ENCODE measurements at regions not wholly inside any gene's neighbourhood (a gene's known extent, or its start where the extent isn't known, plus 50 kb on each side); places are given as distances from the start of the nearest gene placed in this dataset.
"Not testable (repeated sequence)": the region's sequence is repeated elsewhere in the genome, so short reads cannot be mapped to it uniquely, and the experiment has no call there.

DNA sequence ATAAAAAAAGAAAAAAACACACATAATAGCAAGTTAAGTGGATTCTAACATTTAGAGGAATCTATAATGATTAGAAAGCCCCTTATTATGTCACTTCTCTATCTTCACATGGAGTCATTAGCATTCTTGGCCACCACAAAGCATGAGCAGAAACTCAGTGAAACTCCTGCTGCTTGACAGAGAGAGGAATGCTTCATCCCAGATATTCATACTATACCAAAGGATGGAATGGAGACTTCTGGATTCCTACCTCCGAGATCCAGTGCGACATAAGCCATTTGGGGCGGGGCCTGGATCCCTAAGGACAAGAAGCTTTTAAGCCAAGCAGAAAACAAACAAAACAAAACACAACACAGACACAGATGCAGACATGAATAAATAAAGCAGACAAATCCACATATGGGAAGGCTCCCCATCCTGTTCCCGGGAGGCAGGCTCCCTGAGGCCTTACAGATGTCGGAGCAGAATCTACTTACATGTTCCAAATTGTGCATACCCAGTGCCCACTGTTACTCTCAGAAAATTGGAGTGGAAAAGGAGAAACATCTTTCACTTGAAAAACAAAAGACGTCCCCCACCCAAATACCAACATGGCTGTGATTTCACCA is 727.3 kb downstream of the MAFB start:
- H4K20me1 ChIP-seq (ENCODE audit: low read length), result no peaks in the 10 kb centered on the region
- H3K9me2 ChIP-seq (replicated peaks; ENCODE audit: low read length), result no peaks in the 10 kb centered on the region
- ChIA-PET CTCF (no interaction called here), POLR2A (ENCODE audit: unreplicated experiment) (no interaction called here)
- no peaks in the 10 kb centered on the region for H3K79me2 ChIP-seq (ENCODE audit: low read length)
- no peak overlapping the region for H3K9ac ChIP-seq (ENCODE audit: low read length)
- H2AFZ ChIP-seq (ENCODE audit: low read length), result no peak overlapping the region
- H3K4me2 ChIP-seq (ENCODE audit: low read length), result no peak overlapping the region
- ATAC-seq (no peak), DNase-seq (no peak)
- no peak overlapping the region for H3K4me3 ChIP-seq (ENCODE audit: low read length)
- H3K27ac ChIP-seq (ENCODE audit: low read length), result no peak overlapping the region
- no peaks in the 10 kb centered on the region for H3K4me1 ChIP-seq (ENCODE audit: insufficient read depth, low read length)
- no peaks in the 10 kb centered on the region for H3F3A ChIP-seq (ENCODE audit: low read length, unreplicated experiment)
- TF ChIP-seq EZH2phosphoT487 (IDR thresholded peaks at IDR 0.05; ENCODE audit: borderline replicate concordance, low read length) (no peak), EZH2 (IDR thresholded peaks at IDR 0.05; ENCODE audit: low read length, unreplicated experiment) (no peak)
- TF ChIP-seq, protein P1, sequence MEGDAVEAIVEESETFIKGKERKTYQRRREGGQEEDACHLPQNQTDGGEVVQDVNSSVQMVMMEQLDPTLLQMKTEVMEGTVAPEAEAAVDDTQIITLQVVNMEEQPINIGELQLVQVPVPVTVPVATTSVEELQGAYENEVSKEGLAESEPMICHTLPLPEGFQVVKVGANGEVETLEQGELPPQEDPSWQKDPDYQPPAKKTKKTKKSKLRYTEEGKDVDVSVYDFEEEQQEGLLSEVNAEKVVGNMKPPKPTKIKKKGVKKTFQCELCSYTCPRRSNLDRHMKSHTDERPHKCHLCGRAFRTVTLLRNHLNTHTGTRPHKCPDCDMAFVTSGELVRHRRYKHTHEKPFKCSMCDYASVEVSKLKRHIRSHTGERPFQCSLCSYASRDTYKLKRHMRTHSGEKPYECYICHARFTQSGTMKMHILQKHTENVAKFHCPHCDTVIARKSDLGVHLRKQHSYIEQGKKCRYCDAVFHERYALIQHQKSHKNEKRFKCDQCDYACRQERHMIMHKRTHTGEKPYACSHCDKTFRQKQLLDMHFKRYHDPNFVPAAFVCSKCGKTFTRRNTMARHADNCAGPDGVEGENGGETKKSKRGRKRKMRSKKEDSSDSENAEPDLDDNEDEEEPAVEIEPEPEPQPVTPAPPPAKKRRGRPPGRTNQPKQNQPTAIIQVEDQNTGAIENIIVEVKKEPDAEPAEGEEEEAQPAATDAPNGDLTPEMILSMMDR (conservative IDR thresholded peaks at IDR 0.05; ENCODE audit: low read depth, low read length), result no peak
- no peaks in the 10 kb centered on the region for H3K27me3 ChIP-seq (ENCODE audit: low read length)
- H3K9me3 ChIP-seq (ENCODE audit: low read length), result peaks cover 12% of the 10 kb centered on the region
- H3K36me3 ChIP-seq (ENCODE audit: low read depth, low read length), result no peaks in the 10 kb centered on the region
- intact Hi-C loops (cut with micrococcal nuclease), result no loop called here
- BruUV-seq (replicated peaks), result no TSS peak

DNA sequence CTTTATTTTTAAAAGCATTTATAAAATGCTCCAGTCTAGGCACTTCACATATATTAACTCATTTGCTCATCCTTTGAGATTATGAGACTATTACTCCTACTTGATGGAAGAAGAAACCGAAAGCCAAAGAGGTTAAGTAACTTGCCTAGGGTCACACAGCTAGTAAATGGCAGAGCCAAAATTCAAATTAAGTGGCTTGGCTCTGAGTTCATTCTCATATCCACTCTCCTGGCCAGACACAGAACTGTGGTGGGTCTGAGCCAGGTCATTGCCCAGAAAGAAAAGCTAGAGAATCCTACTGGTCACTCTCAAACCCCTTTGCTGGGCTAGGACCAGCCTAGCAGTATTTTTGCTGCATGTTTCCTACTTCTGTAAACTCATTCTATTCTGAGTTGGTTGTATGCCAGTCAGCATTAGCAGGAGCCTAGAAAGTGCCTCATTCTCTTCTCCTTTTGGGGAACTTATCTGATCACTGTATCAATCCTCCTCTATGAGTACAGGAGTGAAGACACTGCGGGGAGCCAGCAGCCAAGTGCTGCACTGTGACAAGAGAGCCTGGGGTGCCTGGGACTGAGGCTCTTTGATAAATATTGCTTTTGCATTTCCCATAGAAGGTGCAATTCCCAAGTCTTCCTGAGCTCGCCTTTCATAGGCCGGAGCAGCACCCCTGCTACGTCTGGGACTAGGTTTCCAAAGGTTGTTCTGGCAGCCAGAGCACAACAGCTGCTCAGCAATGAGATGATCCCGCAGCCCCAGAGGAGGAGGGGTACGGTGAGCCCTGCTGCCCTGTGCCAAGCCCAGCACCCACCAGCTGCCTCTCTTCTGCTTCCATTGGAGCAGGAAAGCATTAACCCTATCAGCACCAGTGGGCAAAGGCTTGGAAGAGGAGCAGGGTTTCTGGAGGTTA is 728.3 kb downstream of the MAFB start:
- ATAC-seq, result no peak
- no peak overlapping the region for H3K4me3 ChIP-seq (ENCODE audit: low read length)
- no peak for DNase-seq
- no peak overlapping the region for H3K27ac ChIP-seq (ENCODE audit: low read length)
- peaks cover 18% of the 10 kb centered on the region for H3K9me3 ChIP-seq (ENCODE audit: low read length)
- H3K4me2 ChIP-seq (ENCODE audit: low read length), result no peak overlapping the region
- no peaks in the 10 kb centered on the region for H3K9me2 ChIP-seq (replicated peaks; ENCODE audit: low read length)
- no peak overlapping the region for H2AFZ ChIP-seq (ENCODE audit: low read length)
- no peaks in the 10 kb centered on the region for H3K27me3 ChIP-seq (ENCODE audit: low read length)
- no peaks in the 10 kb centered on the region for H3K79me2 ChIP-seq (ENCODE audit: low read length)
- ChIA-PET POLR2A (ENCODE audit: unreplicated experiment) (no interaction called here), CTCF (no interaction called here)
- no peaks in the 10 kb centered on the region for H3K4me1 ChIP-seq (ENCODE audit: insufficient read depth, low read length)
- BruUV-seq (replicated peaks), result no TSS peak
- no peaks in the 10 kb centered on the region for H3F3A ChIP-seq (ENCODE audit: low read length, unreplicated experiment)
- no peak overlapping the region for H3K9ac ChIP-seq (ENCODE audit: low read length)
- intact Hi-C loops (cut with micrococcal nuclease), result no loop called here
- TF ChIP-seq, protein P1 (conservative IDR thresholded peaks at IDR 0.05; ENCODE audit: low read depth, low read length), result no peak
- no peak for TF ChIP-seq EZH2 (IDR thresholded peaks at IDR 0.05; ENCODE audit: low read length, unreplicated experiment)
- no peak for TF ChIP-seq EZH2phosphoT487 (IDR thresholded peaks at IDR 0.05; ENCODE audit: borderline replicate concordance, low read length)
- no peaks in the 10 kb centered on the region for H3K36me3 ChIP-seq (ENCODE audit: low read depth, low read length)
- no peaks in the 10 kb centered on the region for H4K20me1 ChIP-seq (ENCODE audit: low read length)

DNA sequence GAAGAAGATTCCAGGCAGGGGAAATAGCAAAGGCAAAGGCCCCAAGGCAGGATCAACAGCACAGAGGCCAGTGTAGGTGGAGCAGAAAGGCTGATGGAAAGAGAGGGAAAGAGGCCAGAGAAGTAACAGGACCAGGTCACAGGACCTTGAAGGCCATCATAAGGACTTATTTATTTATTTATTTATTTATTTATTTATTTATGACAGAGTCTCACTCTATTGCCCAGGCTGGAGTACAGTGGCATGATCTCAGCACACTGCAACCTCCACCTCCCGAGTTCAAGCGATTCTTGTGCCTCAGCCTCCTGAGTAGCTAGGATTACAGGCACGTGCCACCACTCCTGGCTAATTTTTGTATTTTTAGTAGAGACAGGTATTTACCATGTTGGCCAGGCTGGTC is 731.1 kb downstream of the MAFB start:
- ATAC-seq; H3K27me3 ChIP-seq (ENCODE audit: low read length); intact Hi-C loops (cut with micrococcal nuclease); BruUV-seq (replicated peaks); H3K79me2 ChIP-seq (ENCODE audit: low read length); DNase-seq; H3K9me2 ChIP-seq (replicated peaks; ENCODE audit: low read length); H3K27ac ChIP-seq (ENCODE audit: low read length); H3F3A ChIP-seq (ENCODE audit: low read length, unreplicated experiment); H4K20me1 ChIP-seq (ENCODE audit: low read length); H3K4me3 ChIP-seq (ENCODE audit: low read length); H3K9ac ChIP-seq (ENCODE audit: low read length); H3K4me1 ChIP-seq (ENCODE audit: insufficient read depth, low read length); CTCF ChIA-PET; POLR2A ChIA-PET (ENCODE audit: unreplicated experiment); H2AFZ ChIP-seq (ENCODE audit: low read length); H3K4me2 ChIP-seq (ENCODE audit: low read length); H3K36me3 ChIP-seq (ENCODE audit: low read depth, low read length): not testable (repeated sequence)
- peaks cover 18% of the 10 kb centered on the region for H3K9me3 ChIP-seq (ENCODE audit: low read length)
